ENCODE measurements at regions not wholly inside any gene's neighbourhood (a gene's known extent, or its start where the extent isn't known, plus 50 kb on each side); places are given as distances from the start of the nearest gene placed in this dataset.
"Not testable (repeated sequence)": the region's sequence is repeated elsewhere in the genome, so short reads cannot be mapped to it uniquely, and the experiment has no call there.

DNA sequence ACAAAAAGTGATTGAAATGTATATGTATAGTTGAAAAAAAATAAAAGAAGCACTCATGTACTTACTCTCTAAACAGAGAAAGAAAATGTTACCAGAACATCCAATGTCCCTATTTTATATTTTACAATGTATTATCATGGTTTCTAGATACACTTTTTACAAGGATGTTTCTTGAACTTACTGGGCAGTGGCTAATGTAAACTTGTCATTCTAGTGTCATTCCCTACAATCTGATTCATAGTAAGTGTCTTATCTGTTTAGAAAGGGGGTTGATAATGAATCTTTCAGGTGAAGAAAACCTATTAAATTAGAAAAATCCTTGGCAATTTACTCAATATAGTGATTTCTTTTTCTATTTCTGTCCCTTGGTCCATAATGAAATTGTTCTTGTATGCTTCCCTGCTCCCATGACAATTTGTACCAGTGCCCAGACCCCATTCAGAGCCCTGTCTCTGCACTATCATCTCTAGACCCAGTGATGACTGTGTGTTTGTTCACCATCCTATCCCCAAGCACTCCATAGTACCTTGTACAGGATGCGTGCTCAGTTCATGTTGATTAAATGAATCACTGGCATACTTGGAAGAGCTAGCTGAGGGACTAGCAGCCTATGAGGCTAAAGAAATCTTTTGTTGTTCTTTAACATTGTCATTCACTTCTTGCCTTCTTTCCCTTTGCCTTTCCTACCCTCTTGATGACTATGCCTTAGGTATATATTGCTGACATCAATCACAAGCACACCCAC lies 101.2 kb downstream of the HMHB1 start:
- DNase-seq: no peak

DNA sequence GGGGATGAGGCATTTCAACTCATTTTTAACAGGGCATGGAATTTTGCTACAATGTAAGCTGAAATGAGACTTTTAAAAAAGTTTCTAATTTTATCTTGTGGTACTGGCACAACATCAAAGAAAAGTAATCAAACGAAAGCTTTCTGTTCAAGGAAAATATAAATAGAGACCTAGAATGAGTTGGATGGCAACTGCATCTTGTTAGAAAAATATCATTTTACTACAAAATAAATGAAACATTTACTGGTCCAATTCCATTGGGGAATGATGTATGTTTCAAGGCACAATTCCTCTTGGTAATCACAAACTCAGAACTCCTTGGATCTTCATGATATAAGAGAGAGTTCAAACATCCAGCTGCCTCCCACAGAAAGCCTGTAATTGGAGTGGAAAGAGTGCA lies 102.8 kb downstream of the HMHB1 start:
- DNase-seq: no peak

DNA sequence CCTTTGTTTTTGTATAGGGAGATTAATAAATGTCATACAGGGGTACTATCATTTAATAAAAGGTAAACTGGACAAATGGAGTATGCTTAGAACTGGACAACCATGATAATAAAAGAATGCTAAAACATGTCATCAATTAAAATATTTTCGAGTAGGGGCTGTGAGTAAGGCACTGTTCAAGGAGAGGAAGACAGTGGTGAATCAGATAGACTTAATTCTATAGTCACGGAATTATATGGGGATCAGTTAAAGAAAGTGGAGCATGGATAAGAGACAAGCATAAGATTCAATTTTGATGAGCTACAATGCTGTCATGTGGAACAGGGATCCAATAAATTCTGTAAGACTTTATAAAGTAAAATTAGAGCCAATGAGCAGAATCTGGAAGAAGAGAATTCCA lies 104.5 kb downstream of the HMHB1 start:
- DNase-seq: no peak

DNA sequence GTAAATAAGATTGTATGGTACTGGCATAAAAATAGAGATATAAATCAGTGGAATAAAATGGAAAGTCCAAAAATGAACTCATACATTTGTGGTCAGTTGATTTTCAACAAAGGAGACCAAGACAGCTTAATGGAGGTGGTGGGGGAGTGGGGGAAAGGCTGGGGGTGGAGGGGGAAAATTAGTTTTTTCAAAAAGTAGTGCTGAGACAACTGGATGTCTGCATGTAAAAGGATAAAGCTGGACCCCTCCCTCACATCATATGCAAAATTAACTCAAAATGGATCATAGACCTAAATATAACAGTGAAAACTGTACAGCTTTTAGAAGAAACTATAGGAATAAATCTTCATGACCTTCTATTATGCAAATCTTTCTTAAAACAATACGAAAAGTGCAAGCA lies 107.0 kb downstream of the HMHB1 start:
- DNase-seq: no peak

DNA sequence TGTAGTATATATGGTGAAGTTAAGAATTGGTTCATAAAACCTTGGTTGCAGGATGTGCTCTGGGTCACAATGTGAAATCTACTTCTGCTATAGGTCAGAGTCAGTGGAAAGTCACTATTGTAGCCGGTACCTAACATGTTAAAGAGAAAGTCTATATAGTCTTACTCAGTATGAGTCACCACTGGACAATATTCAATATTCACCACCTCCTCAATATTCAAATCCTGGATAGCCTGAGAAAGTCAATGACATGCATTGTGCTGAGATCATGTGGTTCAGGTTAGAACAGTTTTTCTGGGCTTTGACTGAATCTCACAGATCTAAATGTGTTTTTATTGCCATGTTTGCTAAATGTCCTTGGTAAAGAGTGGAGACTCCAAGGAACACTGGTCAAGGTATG lies 108.8 kb downstream of the HMHB1 start:
- DNase-seq: no peak

DNA sequence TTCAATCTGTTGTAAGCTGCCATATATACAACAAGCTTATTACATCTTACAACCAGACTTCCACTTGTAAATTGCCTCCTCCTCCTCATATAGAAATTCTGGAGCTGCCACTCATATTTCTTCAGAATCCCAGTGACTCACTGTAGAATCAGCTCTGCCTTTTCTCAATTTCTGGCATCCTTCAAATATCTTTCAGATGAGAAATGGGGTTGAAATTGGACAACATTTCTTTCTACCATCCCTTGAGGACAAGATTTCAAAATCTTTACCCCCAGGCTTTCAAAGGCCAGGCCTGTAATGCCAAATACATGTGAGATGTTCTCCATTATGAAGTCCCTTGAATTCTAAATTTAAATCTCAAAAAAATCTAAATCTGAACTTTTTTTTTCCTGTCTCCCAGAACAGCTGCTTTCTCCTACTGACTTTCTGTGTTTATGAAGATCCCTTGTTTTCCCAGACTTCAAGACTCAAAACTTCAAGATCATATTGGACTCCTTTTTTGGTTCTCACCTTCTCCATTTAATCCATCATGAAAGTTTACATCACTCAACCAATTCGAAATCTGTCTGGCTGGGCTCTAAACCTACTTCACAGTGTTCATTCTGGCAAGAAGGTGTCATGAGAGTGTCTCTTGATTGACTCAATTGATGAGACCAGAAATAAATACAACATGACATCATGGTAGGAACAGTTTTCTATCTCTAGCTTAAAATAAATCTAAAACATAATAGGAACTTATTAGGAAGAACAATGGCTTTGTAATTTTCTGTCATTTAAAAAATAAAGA lies 109.8 kb downstream of the HMHB1 start:
- DNase-seq: no peak

DNA sequence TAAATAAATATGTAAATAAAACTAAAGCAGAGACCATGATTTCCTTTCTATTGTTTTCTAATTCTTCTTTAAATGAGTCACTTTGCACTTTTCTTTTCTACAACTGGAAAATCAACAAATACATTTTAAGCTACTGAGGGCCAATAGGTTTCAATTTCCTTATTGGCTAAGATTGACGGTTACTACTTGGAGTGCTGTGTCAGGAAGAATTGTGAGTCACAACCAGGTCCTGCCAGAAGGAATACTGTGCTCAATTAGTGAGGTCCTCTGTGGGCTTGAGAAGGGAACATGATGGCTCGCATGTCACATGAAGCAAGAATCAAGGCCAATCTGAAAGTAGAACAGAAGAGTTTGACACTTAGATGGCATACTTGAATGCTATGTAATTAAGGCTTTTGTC lies 110.8 kb downstream of the HMHB1 start:
- no peak for DNase-seq

DNA sequence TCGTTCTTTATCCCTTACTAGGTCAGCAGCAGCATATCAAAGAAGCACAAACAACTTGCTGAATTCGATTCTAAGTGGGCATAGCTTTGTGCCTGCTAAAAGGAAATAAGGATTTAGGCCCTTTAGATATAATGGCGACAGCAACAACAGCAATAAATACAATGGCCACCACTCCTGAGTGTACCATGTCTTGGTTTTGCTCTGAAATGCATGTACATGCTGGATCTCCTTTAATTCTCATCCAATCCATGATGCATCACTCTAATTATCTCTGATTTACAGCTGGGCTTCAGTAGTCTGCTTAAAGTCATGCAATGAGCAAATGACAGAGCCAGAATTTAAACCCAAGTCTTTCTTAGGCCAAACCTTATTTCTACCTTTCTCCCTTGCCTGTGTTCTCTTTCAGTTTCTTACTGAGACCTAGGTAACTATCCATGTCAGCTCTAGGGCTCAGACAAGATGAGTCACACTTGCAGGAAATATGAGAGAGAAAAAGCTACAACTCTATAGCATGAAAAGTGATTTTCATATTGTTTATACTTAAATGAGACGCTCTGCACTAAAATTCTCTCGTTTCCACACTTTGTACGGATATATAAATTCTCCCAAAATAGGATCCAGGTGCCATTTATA lies 111.8 kb downstream of the HMHB1 start:
- no peak for DNase-seq

DNA sequence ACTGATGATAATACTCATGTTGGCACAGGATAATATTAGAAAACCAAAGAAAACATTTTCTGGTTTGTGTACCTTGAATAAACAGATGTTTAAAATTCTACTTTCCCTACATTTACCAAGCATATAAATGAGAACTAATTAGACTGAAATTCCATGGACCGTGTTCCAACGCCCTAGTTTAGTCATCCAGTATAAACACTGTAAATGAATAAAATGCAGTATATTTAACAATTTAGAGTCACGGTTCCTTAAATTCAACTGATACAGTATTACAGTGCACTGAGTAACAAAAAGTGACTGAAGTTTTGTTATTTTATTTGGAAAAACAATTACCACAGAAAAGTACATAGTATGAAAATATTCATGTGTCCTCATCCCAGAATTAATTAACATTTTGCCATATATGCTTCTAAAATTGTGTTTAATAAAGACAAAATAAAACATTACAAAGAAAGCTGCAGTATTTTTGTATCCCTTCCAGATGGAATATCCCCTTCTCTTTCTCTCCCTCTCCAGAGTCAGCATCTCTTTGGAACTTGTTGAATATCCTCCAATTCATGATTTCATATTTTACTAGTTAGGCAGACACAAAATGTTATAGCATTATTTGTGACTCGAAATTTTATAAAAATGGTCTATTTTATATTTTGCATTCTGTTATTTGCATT lies 112.5 kb downstream of the HMHB1 start:
- no peak for DNase-seq

DNA sequence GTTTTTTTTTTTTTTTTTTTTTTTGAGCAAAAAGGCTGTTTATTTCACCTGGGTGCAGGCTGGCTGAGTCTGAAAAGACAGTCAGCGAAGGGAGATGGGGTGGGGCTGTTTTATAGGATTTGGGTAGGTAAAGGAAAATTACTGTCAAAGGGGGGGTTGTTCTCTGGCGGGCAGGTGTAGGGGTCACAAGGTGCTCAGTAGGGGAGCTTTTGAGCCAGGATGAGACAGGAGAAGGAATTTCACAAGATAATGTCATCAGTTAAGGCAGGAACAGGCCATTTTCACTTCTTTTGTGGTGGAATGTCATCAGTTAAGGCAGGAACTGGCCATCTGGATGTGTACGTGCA lies 113.0 kb downstream of the HMHB1 start:
- DNase-seq: not testable (repeated sequence)

DNA sequence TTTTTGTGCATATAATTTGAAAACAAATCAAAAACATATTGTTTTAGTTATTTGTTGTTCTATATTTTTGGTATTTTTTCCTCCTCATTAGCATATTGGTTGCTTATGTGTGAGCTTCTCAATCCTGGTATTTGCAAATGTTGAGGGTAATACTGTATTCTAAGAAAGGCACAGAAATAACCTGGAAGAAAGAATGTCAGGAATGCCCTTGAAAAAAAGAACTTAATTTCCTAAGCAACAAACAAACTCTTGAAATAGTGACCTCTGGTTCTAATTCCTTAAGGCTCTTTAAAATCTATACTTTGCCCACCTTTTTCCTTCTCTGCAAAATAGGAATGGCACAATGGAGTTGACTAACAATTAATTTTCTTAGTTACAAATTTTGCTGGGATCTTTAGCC lies 117.5 kb downstream of the HMHB1 start:
- DNase-seq: no peak

DNA sequence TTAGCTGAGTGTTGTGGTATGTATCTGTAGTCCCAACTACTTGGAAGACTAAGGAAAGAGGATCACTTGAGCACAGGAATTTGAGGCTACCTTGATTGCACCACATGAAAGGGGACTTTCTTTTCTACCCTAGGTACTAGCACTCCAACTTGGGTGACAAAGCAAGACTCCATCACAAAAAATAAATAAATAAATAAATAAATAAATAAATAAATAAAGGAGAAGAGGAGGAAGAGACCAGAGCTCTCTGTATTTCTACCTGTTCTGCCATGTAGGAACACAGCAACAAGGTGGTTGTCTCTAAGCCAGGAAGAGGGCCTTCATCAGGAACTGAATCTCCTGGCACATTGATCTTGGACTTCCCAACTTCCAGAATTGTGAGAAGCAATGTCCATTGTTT lies 118.6 kb downstream of the HMHB1 start:
- no peak for DNase-seq

DNA sequence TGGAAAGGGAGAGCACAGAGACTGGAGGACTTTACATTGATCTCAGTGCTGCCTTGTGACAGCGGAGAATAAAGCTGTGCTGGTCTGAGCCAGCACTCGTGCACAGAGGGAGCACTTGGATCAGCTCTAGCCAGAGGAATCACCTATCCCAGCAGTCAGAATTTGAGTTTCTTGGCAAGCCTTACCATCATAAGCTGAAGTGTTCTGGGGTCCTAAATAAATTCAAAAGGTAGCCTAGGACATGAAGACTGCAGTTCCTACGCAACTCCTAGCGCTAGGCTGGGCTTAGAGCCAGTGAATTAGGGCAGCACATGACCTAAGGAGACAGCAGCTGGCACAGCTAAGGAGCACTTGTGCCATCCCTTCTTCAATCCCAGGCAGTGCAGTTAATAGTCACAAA lies 119.5 kb downstream of the HMHB1 start:
- no peak for DNase-seq

DNA sequence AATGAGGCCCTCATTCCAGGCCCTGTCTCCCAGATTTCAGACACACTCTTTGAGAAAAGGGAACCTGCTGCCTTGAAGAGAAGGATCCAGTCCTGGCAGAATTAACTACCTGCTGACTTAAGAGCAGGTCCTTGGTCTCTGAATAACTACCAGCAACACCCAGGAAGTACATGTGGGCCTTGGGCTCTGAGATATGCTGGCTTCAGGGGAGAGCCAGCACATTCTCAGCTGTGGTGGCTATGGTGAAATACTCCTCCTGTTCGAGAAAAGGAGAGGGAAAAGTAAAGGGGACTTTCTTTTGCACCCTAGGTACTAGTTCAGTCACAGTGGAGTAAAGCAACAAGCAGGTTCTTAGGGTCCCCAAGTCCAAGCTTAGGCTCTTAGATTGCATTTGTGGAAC lies 120.0 kb downstream of the HMHB1 start:
- no peak for DNase-seq

DNA sequence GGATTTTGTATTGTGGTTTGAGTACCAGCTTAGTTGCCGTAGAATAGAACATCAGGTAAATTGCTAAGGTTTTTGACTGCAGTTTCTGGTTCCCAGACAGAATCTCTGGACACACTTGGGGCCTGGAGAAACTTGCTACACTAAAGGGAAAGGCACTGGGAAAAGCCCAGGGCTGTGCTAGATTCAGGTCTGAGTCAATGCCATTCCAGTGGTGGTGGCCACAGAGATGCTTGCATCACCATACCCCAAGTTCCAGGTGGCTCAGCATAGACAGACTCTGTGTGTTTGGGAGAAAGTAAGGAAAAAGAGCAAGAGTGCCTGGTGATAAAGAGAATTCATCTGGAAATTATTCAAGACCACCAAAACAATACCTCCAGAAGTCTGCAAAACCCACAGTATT lies 120.6 kb downstream of the HMHB1 start:
- no peak for DNase-seq

DNA sequence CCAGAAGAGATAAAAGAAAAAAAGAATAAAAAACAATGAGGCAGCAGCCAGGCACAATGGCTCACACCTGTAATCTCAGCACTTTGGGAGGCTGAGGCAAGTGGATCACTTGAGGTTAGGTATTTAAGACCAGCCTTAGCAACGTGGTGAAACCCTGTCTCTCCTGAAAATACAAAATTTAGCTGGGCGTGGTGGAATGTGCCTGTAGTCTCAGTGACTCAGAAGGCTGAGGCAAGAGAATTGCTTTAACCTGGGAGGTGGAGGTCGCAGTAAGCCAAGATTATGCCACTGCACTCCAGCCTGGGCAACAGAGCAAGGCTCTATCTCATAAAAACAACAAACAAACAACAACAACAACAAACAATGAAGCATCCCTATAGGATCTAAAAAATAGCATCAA lies 121.5 kb downstream of the HMHB1 start:
- no peak for DNase-seq

DNA sequence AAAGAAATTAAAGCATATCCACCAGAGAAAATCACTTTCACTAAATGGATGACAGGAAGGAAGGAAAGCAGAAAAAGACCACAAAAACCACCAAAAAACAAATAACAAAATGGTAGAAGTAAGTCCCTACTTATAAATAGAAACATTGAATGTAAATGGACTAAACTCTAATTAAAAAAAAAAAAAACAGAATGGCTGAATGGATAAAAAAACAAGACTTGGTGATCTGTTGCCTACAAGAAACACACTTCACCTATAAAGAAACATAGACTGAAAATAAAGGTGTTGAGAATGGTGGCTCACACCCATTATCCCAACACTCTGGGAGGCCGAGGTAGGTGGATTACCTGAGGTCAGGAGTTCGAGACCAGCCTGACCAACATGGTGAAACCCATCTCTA lies 122.9 kb downstream of the HMHB1 start:
- DNase-seq: no peak

DNA sequence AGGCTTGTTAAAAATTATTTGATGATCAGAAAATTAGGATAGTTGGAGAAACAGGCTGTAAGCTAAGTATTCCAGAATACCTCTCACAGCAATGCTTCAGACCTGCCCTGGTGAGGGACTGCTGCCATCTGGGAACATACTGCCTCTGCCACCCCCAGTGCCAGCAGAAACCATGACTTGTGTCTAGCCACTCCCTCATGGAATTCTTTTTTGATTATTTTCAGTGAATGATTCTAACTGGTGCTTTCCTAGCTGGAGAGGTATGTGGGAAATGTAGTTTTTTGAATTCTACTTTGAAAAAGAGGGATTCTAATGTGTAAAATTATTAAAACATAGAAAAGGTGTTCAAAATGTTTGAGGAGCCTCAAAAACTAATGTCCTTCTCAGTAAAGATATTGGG lies 126.3 kb downstream of the HMHB1 start:
- no peak for DNase-seq

DNA sequence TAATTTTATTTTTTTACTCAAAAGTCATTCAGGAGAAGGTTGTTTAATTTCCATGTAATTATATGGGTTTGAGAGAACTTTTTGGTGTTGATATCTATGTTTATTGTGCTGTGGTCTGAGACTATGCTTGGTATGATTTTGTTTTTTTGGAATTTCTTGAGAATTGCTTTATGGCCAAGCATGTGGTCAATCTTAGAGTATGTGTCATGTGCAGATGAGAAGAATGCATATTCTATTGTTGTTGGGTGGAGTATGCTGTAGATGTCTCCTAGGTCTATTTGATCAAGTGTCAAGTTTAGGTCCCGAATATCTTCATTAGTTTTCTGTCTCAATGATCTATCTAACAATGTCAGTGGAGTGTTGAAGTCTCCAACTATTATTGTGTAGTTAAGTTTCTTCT lies 134.9 kb downstream of the HMHB1 start:
- DNase-seq: no peak

DNA sequence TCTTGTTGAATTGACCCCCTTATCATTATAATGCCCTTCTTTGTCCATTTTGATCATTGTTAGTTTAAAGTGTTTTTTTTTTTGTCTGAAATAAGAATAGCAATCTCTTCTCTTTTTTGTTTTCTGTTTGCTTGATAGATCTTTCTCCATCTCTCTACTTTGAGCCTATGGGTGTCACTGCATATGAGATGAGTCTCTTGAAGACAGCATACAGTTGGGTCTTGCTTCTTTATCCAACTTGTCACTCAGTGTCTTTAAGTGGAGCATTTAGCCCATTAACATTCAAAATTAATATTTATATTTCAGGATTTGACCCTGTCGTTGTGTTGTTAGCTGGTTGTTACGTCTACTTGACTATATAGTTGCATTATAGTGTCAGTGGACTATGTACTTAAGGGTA lies 135.4 kb downstream of the HMHB1 start:
- DNase-seq: no peak

DNA sequence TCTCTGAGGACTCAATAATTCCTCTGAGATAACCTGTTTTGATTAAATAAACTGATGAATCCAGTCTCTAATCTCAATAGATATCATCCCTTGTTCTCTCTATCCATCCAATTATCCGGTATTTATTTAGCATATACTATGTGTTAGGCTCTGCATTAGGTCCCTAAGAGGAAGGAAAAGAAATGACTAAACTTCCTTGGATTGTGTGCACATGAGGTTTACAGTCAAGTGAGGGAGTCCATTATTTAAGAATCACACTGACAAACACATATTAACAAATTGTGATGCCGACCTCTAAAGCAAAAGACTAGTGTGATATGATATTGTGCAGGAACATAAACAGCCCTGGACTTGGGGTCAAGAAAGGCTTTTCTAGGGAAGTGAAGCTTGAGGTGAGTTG lies 140.8 kb downstream of the HMHB1 start:
- DNase-seq: no peak

DNA sequence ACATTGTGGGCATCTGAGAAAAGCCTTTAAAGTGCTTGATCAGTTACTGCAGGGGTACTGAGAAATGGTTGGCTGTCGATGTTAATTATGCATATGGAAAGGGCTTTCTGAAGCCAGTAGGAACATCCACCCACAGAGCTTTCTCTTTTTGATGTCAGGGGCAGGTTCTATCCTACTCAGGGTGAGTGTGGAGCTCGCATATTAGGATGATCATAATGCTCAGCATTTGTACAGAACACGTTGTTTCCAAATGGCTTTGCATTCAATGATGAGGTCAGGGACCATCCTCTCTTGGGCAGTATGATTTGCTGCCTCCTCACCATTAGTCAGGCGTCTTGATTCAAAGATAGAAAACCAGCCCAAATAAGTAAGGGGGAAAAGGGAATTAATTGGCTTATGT lies 141.9 kb downstream of the HMHB1 start:
- DNase-seq: no peak

DNA sequence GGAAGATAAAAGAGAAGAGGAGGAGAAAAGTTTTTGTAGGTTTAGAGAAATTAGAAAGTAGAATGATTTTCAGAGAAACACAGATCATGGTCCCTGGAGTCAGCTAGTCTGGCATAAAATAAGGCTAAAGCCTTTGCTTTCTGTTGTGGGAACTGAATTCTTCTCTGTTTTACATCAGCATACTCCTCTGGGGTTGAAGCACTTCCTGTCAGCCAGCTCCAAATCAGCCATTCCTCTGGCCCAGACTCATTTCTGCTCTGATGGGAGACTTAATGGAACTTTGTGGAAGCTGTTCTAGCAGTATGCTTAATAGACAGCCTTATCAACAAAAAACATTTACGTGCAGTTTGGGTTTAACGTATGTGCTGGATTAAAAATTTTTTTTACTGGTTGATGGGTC lies 143.2 kb downstream of the HMHB1 start:
- DNase-seq: peak; percentile 53

DNA sequence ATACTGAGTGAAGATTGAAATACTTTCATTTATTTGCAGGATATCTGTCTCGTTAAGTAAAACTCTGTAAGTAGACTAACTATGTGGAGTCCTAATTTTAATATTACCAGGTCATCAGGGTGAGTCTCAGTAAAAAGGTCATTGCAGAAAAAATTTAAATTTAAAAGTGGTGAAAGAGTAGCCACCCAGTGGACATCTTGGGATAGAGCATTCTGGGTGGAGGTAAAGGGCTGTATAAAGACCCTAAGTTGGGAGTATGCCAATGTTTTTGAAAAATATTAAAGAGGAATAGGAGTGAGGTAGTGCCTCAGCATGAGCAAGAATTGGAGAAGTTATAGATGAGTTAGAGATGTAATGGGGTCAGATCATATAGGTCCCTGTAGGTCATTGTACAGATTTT lies 145.5 kb downstream of the HMHB1 start:
- DNase-seq: no peak
